GM18508 (cell line): ENCODE measurements at regions not wholly inside any gene's neighbourhood (a gene's known extent, or its start where the extent isn't known, plus 50 kb on each side); places are given as distances from the start of the nearest gene placed in this dataset.
"Not testable (repeated sequence)": the region's sequence is repeated elsewhere in the genome, so short reads cannot be mapped to it uniquely, and the experiment has no call there.

Experiments
- ATAC-seq: cut with Tn5 transposase; IDR thresholded peaks from one replicate; pipeline ENCODE4 v1.9.1; 2021; ENCODE audit warnings: moderate number of reproducible peaks; ENCODE audit not compliant: insufficient read depth, unreplicated experiment

GRCh38 chr2:57396355-57397098 lies 650.1 kb upstream of the VRK2 start:
- ATAC-seq = no peak

- no peak for ATAC-seq
These were observed 648.9 kb upstream of the VRK2 start for GRCh38 chr2:57397550-57398360.

GRCh38 chr2:57399057-57399456 lies 647.5 kb upstream of the VRK2 start:
- ATAC-seq = no peak

- ATAC-seq = no peak
These were observed 644.5 kb upstream of the VRK2 start for GRCh38 chr2:57402096-57402495.

GRCh38 chr2:57402755-57403154 lies 643.9 kb upstream of the VRK2 start:
- no peak for ATAC-seq

GRCh38 chr2:57407772-57408201 lies 638.8 kb upstream of the VRK2 start:
- ATAC-seq = no peak

- no peak for ATAC-seq
These were observed 638.0 kb upstream of the VRK2 start for GRCh38 chr2:57408587-57408986.

- ATAC-seq = no peak
These were observed 629.6 kb upstream of the VRK2 start for GRCh38 chr2:57417007-57417406.

- not testable (repeated sequence) for ATAC-seq
These were observed 627.7 kb upstream of the VRK2 start for GRCh38 chr2:57418859-57419346.

- ATAC-seq = no peak
These were observed 616.8 kb upstream of the VRK2 start for GRCh38 chr2:57429831-57430230.

- ATAC-seq = no peak
These were observed 614.1 kb upstream of the VRK2 start for GRCh38 chr2:57432528-57432927.

GRCh38 chr2:57434441-57434840 lies 612.2 kb upstream of the VRK2 start:
- no peak for ATAC-seq

- no peak for ATAC-seq
These were observed 611.6 kb upstream of the VRK2 start for GRCh38 chr2:57434972-57435371.

- no peak for ATAC-seq
These were observed 609.5 kb upstream of the VRK2 start for GRCh38 chr2:57437077-57437476.

- no peak for ATAC-seq
These were observed 606.2 kb upstream of the VRK2 start for GRCh38 chr2:57440437-57440836.

GRCh38 chr2:57443086-57443485 lies 603.5 kb upstream of the VRK2 start:
- ATAC-seq = no peak

- ATAC-seq = no peak
These were observed 602.6 kb upstream of the VRK2 start for GRCh38 chr2:57443973-57444521.

GRCh38 chr2:57444752-57445430 lies 601.7 kb upstream of the VRK2 start:
- no peak for ATAC-seq

GRCh38 chr2:57448816-57449215 lies 597.8 kb upstream of the VRK2 start:
- no peak for ATAC-seq

- ATAC-seq = peak; percentile 84
These were observed 596.4 kb upstream of the VRK2 start for GRCh38 chr2:57450170-57450569.

- no peak for ATAC-seq
These were observed 594.0 kb upstream of the VRK2 start for GRCh38 chr2:57452634-57453033.
